NCI-H1436 (cell line): ENCODE measurements at regions not wholly inside any gene's neighbourhood (a gene's known extent, or its start where the extent isn't known, plus 50 kb on each side); places are given as distances from the start of the nearest gene placed in this dataset.

Experiments
- DNase-seq: peaks from one replicate; lab custom pipeline; 2025; lab: John Stamatoyannopoulos, UW

DNA sequence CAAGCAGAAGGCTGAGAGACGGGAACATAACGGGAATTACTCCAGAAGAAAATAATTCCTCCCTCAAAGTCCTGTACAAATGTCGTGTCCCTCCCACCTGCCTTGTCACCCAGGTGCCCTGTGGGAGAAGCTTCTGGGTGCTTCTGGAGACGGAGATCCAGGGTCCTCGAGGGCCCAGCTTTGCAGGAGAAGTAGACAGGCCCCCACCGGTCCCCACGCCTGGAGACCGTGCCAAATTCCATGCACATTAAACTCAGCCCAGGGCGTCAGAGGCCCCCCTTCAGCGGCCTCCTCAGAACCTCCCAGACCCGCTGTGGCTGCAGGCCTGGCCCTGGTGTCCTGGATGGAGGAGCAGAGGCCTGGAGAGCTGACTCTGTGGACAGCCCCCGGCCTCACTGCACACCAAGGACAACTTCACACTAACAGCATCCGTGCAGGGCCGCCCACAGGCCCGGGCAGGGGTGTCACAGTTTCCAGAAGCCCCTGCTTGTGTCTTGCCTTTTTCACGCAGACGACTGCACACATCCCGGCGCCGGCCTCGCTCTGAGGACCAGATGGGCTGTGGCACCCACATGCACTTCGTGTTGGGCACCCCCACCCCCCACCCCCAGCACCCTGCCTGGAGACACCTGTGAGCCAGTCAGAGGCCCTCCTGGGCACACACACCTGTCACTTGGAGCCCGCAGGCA, 734.3 kb downstream of the BRD1 start:
- DNase-seq: no peak

DNA sequence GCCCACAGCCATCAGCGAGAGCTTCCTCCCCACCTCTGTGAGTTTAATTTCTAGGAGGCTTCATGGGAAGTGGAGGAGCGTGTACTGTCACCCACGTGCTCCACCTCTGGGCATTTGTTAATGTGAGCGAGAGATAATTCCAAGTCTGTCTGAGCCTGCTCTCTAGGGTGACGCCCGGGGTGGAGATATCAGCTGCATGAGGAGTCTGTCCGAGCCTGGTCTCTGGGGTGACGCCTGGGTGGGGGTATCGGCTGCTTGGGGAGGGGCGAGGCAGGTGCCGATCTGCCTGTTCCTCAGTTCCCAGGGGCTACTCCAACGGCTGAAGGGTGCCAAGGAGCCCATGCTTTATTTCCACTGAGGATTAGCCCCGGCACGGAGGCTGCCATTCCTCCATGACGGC, 735.0 kb downstream of the BRD1 start:
- no peak for DNase-seq

DNA sequence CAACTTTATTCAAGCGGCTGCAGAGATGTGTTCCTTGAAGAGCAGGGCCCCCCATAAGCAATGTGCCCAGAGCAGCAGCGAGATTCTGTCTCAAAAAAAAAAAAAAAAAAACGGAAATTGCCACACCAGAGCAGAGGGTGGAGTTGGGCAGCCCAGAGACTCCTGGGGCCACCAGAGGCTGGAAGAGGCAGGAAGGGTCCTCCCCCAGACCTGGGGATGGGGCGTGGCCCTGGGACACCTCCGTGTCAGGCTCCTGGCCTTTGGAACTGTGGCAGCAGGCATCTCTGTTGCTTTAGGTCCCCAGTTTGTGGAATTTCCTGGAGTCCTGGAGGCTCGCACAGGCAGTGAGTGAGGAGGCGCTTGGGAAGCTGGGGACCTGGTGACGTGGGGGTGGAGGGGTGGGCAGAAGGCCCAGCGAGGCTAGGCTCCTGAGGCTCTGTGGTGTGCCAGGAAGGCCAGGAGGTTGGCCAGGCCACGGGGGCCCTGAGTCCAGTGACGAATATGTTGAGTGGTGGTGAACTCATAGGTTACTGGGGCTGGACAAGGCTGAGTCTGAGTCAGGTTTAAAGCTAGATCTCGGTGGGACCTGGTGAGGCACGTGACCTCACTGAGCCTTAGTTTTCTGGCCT, 735.6 kb downstream of the BRD1 start:
- DNase-seq: no peak

DNA sequence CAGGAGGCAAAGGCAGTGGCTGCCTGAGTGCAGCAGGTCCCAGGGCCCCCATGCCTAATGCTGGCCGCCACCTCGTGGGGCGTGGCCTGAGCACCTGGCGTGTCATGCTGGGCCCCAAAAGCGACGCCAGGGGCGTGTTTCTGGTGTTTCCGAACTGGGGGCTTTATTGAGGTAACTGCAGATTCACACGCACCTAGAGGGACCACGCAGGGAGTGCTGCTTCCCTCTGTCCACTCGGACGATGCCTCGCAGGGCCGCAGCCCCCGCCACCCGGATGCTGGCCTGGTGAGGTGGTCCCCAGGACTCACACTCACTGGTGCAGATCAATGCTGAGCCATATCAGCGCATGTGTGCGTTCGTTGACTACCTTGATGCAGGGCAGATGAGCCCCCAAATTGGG, 736.2 kb downstream of the BRD1 start:
- no peak for DNase-seq

DNA sequence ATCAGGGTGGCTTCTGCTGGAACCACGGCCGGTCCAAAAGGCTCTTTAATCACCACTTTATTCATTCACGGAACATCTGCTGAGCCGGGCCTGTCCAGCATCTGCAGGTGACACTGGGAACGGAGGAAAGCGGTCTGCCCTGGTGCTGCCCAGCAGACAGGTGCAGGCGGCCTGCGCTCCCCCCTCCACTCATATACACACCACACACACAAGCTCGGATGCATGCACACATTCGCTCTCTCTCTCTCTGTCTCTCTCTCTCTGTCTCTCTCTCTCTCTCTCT, 736.9 kb downstream of the BRD1 start:
- DNase-seq: no peak

- DNase-seq: no peak
Observed at GRCh38 chr22:49090061-49090852, 737.4 kb downstream of the BRD1 start.

DNA sequence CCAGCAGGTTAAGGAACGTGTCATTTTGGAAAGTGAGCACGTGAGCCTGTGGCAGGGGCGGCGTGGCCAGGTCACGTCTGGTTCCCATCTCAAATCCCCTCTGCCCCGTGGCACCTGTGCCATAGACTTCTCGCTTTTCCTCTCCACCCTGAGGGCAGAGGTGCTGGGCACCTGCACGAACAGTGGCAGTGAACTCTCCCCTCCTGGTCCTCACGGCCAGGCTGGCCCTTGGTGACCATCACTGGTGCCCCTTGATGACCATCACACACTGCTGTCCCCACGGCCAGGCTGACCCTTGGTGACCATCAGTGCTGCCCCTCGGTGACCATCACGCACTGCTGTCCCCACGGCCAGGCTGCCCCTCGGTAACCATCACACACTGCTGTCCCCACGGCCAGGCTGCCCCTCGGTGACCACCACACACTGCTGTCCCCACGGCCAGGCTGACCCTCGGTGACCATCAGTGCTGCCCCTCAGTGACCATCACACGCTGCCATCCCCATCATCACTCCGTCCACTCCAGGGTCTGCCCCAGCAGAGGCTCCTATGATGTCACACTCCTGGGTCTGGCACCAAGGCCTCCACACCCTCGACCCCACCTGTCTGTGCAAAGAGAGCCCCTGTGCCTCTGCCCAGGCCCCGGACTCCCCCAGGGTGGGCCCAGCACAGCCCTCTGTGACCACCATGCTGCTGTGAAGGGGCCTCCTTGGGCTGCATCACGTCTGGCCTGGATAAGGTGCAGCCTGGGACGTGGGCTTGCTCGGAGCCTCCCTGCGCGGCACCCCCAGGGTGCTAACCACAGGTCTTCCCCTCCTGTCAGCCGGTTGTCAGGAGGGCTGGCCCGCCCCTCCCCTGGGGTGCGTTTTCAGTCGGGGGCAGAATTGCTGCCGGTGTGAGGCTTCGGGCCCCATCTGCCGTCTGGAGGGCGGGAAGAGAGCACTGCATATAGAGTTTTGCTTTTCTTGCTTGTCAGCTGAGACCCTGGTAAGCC, 738.6 kb downstream of the BRD1 start:
- DNase-seq: no peak

DNA sequence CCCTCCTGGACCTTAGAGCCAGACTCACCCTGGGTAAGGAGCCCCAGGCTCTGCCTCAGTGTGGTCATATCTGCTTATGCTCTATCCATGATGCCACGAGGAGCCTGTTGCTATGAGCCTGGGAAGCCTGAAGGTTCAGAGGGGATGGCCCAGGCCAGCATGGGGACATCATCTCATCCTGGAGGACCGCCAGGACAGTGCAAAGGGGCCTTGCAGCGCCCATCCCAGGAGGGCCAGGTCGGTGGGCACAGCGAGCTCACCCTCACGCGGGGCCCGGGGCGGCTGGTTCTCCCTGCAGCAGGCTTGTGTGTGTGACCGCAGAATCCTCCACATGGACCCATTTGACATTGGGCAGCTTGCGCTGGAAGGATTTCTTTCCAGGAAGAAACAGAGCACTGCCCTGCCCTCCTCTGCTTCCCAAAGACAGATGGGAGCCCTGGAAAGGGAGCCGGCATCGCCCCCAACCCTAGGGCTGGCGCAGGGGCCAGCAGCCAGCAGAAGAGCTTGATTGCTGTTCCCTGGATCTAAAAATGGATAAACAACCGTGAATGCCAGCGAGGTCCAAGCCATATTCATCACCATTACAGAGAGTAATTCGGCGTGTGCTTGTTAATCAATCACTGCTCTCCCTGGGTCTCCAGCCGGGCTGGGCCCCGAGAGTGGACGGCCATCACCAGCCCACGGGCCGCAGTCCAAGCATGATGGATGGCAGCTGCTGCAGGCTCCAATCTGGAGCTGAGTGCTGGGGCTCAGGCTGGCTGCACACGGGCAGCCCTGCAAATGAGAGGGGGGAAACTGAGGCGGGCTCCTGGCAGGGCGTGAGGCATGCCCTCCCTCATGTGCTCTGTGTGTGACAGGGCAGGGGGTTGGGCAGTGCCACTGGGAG, 739.7 kb downstream of the BRD1 start:
- DNase-seq: no peak

GRCh38 chr22:49087198-49087597, 740.5 kb downstream of the BRD1 start:
- DNase-seq: no peak

GRCh38 chr22:49086606-49087157, 741.0 kb downstream of the BRD1 start:
- no peak for DNase-seq

DNA sequence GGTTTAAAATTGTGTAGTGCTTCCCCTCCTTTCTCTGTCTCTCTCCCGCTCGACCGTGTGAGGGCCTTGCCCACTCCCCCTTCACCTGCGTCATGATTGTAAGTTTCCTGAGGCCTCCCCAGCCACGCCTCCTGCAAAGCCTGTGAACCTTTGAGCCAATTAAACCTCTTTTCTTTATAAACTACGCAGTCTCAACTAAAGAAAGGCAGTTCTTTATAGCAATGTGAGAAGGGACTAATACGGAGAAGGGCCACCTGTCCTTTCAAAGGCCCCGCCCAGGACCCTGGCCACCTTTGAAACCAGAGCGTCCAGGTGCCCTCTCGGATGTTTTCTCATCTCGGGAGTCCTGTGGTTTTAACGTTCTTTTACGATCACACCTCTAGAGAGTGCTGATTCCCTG, 741.5 kb downstream of the BRD1 start:
- no peak for DNase-seq

GRCh38 chr22:49084206-49084605, 743.5 kb downstream of the BRD1 start:
- DNase-seq: no peak

DNA sequence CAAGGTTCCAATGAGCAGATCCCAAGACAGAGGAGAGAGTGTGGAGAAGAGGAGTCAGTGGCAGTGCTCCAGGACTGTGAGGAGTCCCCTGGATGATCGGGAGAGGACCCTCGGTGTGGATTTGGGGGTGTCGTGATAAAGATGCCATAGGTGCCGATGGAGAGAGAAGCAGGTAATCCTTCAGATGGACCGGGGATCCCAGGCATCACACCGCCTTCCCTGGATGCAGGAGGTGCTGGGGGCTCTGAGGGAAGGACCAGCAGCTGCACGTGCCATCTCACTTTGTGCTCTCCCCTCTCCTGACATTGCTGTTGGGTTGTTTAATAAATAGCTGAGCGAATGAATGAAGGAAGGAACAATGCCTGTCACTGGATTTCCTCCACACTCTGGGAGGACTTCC, 744.1 kb downstream of the BRD1 start:
- DNase-seq: no peak

GRCh38 chr22:49082451-49082850, 745.2 kb downstream of the BRD1 start:
- DNase-seq: no peak

- no peak for DNase-seq
Observed at GRCh38 chr22:49081926-49082325, 745.7 kb downstream of the BRD1 start.

DNA sequence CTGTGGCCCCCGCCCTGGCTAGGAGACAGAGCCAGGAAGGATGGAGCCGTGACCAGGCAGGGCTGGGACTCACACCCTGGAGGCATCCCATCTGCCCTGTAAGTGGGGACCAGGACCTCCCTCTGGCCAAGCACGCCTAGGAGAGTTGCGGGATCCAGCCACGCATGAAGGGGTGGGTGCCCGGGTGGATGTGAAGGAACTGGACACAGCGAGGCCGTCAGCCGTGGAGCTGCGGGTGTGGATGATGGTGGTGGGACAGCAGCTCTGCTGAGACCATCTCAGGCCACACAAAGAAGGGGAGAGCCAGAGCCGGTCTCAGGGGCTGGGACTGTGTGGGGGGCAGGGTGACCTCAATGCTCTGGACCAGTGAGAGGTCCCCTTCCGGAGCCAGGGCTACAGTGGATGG, 746.4 kb downstream of the BRD1 start:
- no peak for DNase-seq

DNA sequence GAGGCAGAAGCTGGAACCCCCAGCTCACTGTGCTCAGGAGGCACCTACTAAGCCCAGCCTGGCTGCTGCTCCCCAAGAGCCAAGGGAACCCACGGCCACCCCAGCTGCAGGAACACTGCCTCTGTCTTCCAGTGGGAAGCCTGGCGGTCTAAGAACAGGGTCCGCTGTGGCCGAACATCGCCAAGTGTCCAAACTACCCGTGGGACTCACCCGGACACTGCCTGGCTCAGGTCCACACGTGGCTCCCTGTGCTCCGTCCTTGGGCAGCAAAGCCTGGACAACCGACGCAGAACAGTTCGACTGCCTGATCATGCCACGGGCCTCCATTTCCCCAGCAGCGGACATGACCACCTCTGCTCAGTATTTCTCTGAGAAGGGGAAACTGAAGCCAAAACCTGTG, 747.0 kb downstream of the BRD1 start:
- DNase-seq: no peak

- DNase-seq: no peak
Observed at GRCh38 chr22:49079743-49080500, 747.8 kb downstream of the BRD1 start.

- no peak for DNase-seq
Observed at GRCh38 chr22:49079027-49079725, 748.5 kb downstream of the BRD1 start.
